ENCODE measurements at regions not wholly inside any gene's neighbourhood (a gene's known extent, or its start where the extent isn't known, plus 50 kb on each side); places are given as distances from the start of the nearest gene placed in this dataset.
"Not testable (repeated sequence)": the region's sequence is repeated elsewhere in the genome, so short reads cannot be mapped to it uniquely, and the experiment has no call there.

GRCh38 chr4:4647041-4647440 is 105.2 kb upstream of the STX18 start:
- no peak overlapping the region for H3K4me3 ChIP-seq (ENCODE audit: low read depth, low read length)
- DNase-seq (ENCODE audit: low read depth), result no peak
- no peak for TF ChIP-seq CTCF (IDR thresholded peaks at IDR 0.05; ENCODE audit: low read depth, low read length, missing control alignments)

- no peak overlapping the region for H3K4me3 ChIP-seq (ENCODE audit: low read depth, low read length)
- no peak for TF ChIP-seq CTCF (IDR thresholded peaks at IDR 0.05; ENCODE audit: low read depth, low read length, missing control alignments)
- no peak for DNase-seq (ENCODE audit: low read depth)
These were observed 103.9 kb upstream of the STX18 start for GRCh38 chr4:4645743-4646142.

GRCh38 chr4:4644277-4644676 is 102.4 kb upstream of the STX18 start:
- H3K4me3 ChIP-seq (ENCODE audit: low read depth, low read length); DNase-seq (ENCODE audit: low read depth): not testable (repeated sequence)

GRCh38 chr4:4643743-4644142 is 101.9 kb upstream of the STX18 start:
- H3K4me3 ChIP-seq (ENCODE audit: low read depth, low read length); DNase-seq (ENCODE audit: low read depth): not testable (repeated sequence)

GRCh38 chr4:4643306-4643705 is 101.5 kb upstream of the STX18 start:
- no peak overlapping the region for H3K4me3 ChIP-seq (ENCODE audit: low read depth, low read length)
- no peak for DNase-seq (ENCODE audit: low read depth)
- no peak for TF ChIP-seq CTCF (IDR thresholded peaks at IDR 0.05; ENCODE audit: low read depth, low read length, missing control alignments)

- TF ChIP-seq CTCF (IDR thresholded peaks at IDR 0.05; ENCODE audit: low read depth, low read length, missing control alignments), result no peak
- no peak overlapping the region for H3K4me3 ChIP-seq (ENCODE audit: low read depth, low read length)
- no peak for DNase-seq (ENCODE audit: low read depth)
These were observed 100.7 kb upstream of the STX18 start for GRCh38 chr4:4642496-4643000.

GRCh38 chr4:4641661-4642495 is 100.0 kb upstream of the STX18 start:
- H3K4me3 ChIP-seq (ENCODE audit: low read depth, low read length), result no peak overlapping the region
- TF ChIP-seq CTCF (IDR thresholded peaks at IDR 0.05; ENCODE audit: low read depth, low read length, missing control alignments), result no peak
- DNase-seq (ENCODE audit: low read depth), result no peak

GRCh38 chr4:4641254-4641653 is 99.4 kb upstream of the STX18 start:
- no peak for TF ChIP-seq CTCF (IDR thresholded peaks at IDR 0.05; ENCODE audit: low read depth, low read length, missing control alignments)
- no peak for DNase-seq (ENCODE audit: low read depth)
- no peak overlapping the region for H3K4me3 ChIP-seq (ENCODE audit: low read depth, low read length)
